ENCODE measurements at regions not wholly inside any gene's neighbourhood (a gene's known extent, or its start where the extent isn't known, plus 50 kb on each side); places are given as distances from the start of the nearest gene placed in this dataset.
"Not testable (repeated sequence)": the region's sequence is repeated elsewhere in the genome, so short reads cannot be mapped to it uniquely, and the experiment has no call there.

GRCh38 chr5:63094730-63095129 is 516.1 kb downstream of the LRRC70 start:
- Histone ChIP-seq H3K4me3 (no peak overlapping the region), H3K9me3 (no peaks in the 10 kb centered on the region), H3K27me3 (no peaks in the 10 kb centered on the region), H3K36me3 (no peaks in the 10 kb centered on the region), H3K4me1 (no peaks in the 10 kb centered on the region), H3K27ac (no peak overlapping the region)
- ATAC-seq, result no peak
- no peak for FAIRE-seq
- 75 to 81% methylated on average over 6 of the region's 6 CpGs for WGBS, 2 donors
- DNase-seq, result no peak
- intact Hi-C loops (cut with DNase I), result no loop called here
- TF ChIP-seq CTCF (IDR thresholded peaks at IDR 0.05), result no peak

- FAIRE-seq, result no peak
- Histone ChIP-seq H3K9me3 (no peaks in the 10 kb centered on the region), H3K4me1 (no peaks in the 10 kb centered on the region), H3K27me3 (no peaks in the 10 kb centered on the region), H3K27ac (no peak overlapping the region), H3K4me3 (no peak overlapping the region), H3K36me3 (no peaks in the 10 kb centered on the region)
- no peak for ATAC-seq
- no peak for DNase-seq
- no peak for TF ChIP-seq CTCF (IDR thresholded peaks at IDR 0.05)
- intact Hi-C loops (cut with DNase I), result no loop called here
- WGBS, 2 donors, result 40 to 65% methylated on average over 1 of the region's 1 CpG
These were observed 510.5 kb downstream of the LRRC70 start for GRCh38 chr5:63089147-63089546.

- DNase-seq, result no peak
- Histone ChIP-seq H3K9me3 (no peaks in the 10 kb centered on the region), H3K4me1 (no peaks in the 10 kb centered on the region), H3K27ac (no peak overlapping the region), H3K27me3 (no peaks in the 10 kb centered on the region), H3K4me3 (no peak overlapping the region), H3K36me3 (no peaks in the 10 kb centered on the region)
- ATAC-seq, result no peak
- WGBS, 2 donors, result 34 to 56% methylated on average over 2 of the region's 2 CpGs
- FAIRE-seq, result no peak
- intact Hi-C loops (cut with DNase I), result no loop called here
- TF ChIP-seq CTCF (IDR thresholded peaks at IDR 0.05), result no peak
These were observed 506.9 kb downstream of the LRRC70 start for GRCh38 chr5:63085561-63085960.

GRCh38 chr5:63083689-63084088 is 505.1 kb downstream of the LRRC70 start:
- H3K27ac ChIP-seq; H3K36me3 ChIP-seq; ATAC-seq; H3K4me1 ChIP-seq; DNase-seq; intact Hi-C loops (cut with DNase I); H3K27me3 ChIP-seq; FAIRE-seq; H3K9me3 ChIP-seq; H3K4me3 ChIP-seq: not testable (repeated sequence)
- 91 to 96% methylated on average over 17 to 21 of the region's 22 CpGs for WGBS, 2 donors

GRCh38 chr5:63081402-63081801 is 502.8 kb downstream of the LRRC70 start:
- Histone ChIP-seq H3K27ac (no peak overlapping the region), H3K27me3 (no peaks in the 10 kb centered on the region), H3K4me3 (no peak overlapping the region), H3K36me3 (no peaks in the 10 kb centered on the region), H3K4me1 (no peaks in the 10 kb centered on the region), H3K9me3 (no peaks in the 10 kb centered on the region)
- no peak for ATAC-seq
- intact Hi-C loops (cut with DNase I), result no loop called here
- no peak for TF ChIP-seq CTCF (IDR thresholded peaks at IDR 0.05)
- DNase-seq, result no peak
- no peak for FAIRE-seq

- 73 to 77% methylated on average over 3 of the region's 3 CpGs for WGBS, 2 donors
These were observed 491.4 kb downstream of the LRRC70 start for GRCh38 chr5:63070001-63070400.

More at GRCh38 chr5:63070001-63070400, 491.4 kb downstream of the LRRC70 start:
- TF ChIP-seq CTCF (IDR thresholded peaks at IDR 0.05), result no peak
- DNase-seq (no peak), FAIRE-seq (no peak), ATAC-seq (no peak)
- H3K4me3 ChIP-seq, result no peak overlapping the region
- intact Hi-C loops (cut with DNase I), result no loop called here
- no peaks in the 10 kb centered on the region for H3K27me3 ChIP-seq
- H3K27ac ChIP-seq, result no peak overlapping the region
- H3K4me1 ChIP-seq, result no peaks in the 10 kb centered on the region
- H3K9me3 ChIP-seq, result no peaks in the 10 kb centered on the region
- H3K36me3 ChIP-seq, result no peaks in the 10 kb centered on the region

All from pancreas (tissue), 10 donors.